Ovary (tissue), 3 donors: ENCODE measurements at regions not wholly inside any gene's neighbourhood (a gene's known extent, or its start where the extent isn't known, plus 50 kb on each side); places are given as distances from the start of the nearest gene placed in this dataset.

Source experiments
- CTCF ChIP-seq, 3 donors: fragments of 450-650 bp in 2 of 3; fragments of 200-600 bp in 1 of 3; IDR thresholded peaks; one replicate each; pipeline versions ENCODE4 v1.5.1 to v1.8.0; 2016 to 2022; ENCODE audit warnings: antibody characterized with exemption in 3 of 3, mild to moderate bottlenecking in 1 of 3
- EP300 ChIP-seq: sonication (generic); formaldehyde crosslinking; IDR thresholded peaks from one replicate; pipeline ENCODE4 v1.6.1; 2017; ENCODE audit warnings: antibody characterized with exemption
- POLR2A ChIP-seq: fragments of 450-650 bp; IDR thresholded peaks from one replicate; pipeline ENCODE4 v1.6.1; 2017; ENCODE audit warnings: antibody characterized with exemption, mild to moderate bottlenecking, moderate library complexity
- donor health status: DM: no; HTN: no; CAD: no.

- no peak for TF ChIP-seq CTCF (IDR thresholded peaks at IDR 0.05)
- TF ChIP-seq POLR2A = no peak
- no peak for TF ChIP-seq EP300
These were observed 472.4 kb upstream of the SPHKAP start for GRCh38 chr2:228653884-228654283.
